GM19395 (cell line): ENCODE measurements at regions not wholly inside any gene's neighbourhood (a gene's known extent, or its start where the extent isn't known, plus 50 kb on each side); places are given as distances from the start of the nearest gene placed in this dataset.
"Not testable (repeated sequence)": the region's sequence is repeated elsewhere in the genome, so short reads cannot be mapped to it uniquely, and the experiment has no call there.

Experiments
- ATAC-seq: cut with Tn5 transposase; IDR thresholded peaks from one replicate; pipeline ENCODE4 v1.9.1; 2021; ENCODE audit warnings: mild to moderate bottlenecking, moderate library complexity; ENCODE audit not compliant: unreplicated experiment

DNA sequence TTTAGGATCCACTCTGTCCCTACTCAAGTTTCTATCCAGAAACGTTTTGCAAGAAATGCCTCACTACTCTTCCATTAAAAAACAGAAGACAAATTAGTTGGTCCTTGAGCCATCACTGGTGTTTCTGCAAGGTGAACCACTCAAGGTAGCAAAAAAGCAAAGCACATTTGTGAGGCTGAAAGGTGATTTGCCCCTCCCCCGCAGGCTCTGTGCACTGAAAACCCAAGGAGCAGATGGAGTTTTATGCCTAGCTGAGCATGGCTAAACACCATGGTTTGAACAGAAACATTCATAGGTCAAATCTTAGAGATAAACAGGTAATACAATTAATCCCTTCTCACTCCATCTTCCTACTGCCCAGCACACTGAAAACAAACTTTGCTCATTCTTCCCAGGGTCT is 538.2 kb upstream of the CDH5 start:
- no peak for ATAC-seq

DNA sequence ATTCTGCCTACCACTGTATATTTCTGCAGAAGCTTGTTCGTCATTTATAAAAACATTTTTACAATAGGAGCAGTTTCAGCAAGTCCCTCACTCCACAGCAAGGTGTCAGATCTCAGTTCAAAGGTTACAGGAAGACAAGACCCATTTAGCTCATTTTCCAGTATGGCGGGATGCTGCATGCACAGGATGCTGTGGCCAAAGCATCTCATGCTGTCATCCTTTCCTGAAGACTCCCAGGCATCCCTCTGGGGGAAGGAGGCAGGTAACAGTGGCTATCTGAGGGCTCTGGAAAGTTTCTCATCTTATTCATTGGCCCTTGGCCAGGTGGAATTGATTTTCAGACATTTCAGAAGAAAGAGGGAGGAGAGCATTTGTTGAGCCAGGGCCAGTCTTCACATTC is 539.3 kb upstream of the CDH5 start:
- ATAC-seq: no peak

DNA sequence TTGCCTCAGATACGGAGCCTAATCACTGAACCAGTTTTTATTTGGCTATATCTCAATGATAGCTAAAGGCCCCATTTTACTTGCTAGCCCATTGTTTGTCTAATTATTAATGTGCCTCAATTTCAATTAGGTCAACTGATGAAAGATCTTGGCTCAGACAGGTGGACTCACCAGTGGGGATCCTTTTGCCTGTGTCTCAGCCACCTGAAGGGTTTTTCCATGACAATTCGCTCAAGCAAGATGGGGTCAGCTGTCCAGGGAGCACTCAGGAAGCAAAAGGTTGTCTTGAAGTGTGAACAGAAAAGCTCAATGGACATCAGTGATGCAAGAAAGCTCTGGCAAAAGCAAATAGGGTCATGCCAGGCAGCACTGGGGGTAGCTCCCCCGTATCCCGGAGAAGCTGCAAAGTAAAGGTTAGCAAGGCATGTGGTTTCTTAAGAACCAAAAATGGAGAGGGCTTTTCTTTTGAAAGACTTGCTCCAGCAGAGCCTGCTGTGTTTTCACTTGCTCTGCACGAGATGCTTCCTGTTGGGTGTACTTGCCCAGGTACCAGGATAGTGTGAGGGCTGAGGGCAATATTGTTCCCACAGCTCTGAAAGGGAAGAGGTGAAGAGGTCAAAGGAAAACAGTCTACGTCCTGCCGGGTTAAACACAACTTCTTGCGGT is 541.2 kb upstream of the CDH5 start:
- no peak for ATAC-seq

DNA sequence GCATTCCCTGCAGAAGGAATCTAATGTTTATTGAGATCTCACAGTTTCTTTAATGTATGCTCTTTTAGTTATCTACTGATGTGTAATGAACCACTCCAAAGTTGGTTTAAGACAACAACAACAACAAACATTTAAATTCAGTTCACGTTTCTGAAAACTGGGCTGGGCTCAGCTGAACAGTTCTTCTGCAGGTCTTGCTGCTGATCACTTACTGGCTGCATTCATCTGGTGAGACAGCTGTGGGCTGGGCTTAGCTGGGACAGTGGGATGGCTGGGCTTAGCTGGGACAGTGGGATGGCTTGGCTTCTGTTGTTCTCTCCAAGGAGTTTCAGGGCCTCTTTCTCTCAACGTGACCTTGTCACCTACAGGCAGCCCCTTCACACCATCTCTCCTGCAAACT is 544.3 kb upstream of the CDH5 start:
- ATAC-seq: no peak

DNA sequence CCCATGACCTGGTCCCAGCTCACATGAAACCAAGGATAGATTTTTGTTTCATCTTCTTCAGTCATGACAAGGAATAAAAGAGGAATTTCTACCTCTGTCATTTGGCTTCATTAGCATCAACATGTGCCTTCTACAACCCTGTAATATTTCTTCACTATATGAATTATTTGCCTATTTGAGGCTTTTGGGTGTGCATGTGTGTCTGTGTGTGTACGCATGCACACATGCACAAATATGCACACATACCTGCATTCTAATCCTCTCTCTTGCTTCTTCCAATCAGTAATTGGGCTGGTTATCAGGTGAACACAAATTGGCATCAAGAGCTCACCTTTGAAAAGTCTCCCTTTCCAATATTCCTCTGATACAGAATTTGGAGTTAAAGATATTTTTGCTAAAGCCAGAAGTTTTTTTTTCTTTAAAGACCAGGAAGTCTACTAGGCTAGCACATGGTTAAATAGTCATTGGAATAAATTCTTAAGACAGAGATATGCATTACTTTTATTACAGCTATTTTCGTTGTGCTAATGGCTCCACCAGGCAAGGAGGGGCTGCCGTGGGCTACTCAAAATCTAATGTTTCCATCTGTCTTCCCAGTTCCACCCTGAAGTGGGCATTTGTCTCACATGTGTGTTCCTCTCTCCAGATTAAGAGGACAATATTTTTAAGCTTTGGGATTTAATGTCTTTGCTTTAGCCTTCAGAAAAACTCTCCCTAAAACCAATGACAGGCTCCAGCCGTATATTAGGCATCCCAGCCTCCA is 547.2 kb upstream of the CDH5 start:
- no peak for ATAC-seq

DNA sequence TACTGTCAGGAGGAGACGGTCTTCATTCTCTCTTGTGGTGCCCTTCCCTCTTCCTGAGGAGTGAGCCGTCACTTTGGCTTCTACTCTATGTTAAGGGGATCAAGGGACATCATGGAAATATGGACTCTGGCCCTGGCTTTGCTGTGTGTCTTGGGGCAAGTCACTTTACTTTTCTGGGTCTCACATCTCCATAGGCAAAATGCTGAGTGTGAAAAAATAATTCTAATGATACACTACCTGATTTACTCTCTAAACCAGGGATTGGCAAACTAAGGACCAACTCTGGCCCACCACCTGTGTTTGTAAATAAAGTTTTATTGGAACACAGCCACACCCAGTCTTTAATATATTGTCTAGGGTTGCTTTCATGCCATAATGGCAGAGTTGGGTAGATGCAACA is 548.7 kb upstream of the CDH5 start:
- no peak for ATAC-seq

DNA sequence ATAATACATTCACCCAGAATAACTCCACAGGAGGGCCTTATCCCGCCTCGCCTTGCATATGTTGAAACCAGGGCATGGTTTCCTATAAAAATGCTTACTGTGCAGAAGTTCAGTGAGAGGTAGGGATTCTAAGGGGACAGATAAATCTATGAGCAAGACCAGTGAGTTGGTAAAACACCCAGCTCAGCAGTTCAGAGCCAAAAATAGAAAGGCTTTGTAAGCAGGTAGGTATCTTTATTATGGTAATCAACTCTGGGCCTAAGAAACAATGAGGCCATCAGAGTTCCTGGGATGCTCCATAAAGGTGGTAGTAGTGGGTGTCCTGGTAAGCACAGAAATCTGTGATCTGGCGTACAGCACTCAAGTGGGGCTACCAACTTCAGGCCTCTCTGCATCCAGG is 549.4 kb upstream of the CDH5 start:
- no peak for ATAC-seq

DNA sequence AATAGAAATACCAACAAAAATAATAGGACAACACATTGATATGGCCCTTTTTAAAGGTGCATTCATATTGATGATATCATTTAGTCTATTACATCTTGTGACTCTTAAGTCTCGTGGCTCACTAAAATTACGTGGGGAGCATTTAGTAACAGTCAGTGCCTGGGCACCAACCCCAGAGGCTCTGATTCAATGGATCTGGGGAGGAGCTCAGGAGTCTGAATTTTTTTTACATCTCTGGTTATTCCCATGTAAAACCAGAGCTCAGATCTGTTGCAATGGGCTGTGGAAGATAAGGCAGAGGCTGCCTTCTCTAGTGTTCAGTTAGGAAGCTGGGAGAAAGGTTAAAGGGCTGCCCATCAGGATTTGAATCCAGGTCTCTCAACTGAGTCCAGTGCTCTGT is 549.9 kb upstream of the CDH5 start:
- ATAC-seq: no peak

DNA sequence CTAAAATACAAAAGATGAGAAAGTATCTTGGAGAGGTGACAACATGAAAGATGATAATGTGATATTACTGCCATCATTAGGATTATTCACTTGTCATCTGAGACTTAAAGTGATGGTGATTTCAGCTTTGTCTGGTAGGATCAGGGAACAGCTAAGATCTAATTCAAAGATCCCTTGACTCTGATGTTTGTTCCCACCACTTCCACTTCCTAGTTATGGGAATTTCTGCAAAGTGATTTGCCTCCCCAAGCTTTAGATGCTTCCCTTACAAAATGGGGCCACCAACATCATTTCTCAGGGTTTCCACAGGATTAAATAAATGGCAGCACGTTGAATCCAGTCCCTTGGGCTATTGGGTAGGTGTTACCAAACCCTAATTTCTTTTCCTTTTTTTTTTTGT is 550.8 kb upstream of the CDH5 start:
- ATAC-seq: no peak

DNA sequence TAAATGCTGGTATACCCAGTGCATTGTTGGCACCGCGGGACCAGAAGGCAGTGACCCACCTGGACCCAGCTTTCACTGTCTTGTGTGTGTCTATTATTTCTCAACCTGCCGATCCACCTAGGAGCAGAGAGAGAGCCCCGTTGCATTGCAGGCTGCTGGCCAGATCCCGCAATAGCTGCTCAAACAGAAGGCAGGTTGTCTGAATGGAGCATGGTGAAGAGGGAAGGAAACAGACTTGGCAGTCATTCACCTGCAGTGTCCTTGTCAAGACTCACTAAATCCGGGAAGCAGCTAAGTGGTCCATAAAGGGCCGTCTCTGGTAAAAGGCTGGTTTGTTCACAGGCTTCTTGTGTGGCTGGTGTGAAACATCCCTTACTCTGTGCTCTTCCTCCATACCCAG is 552.6 kb upstream of the CDH5 start:
- not testable (repeated sequence) for ATAC-seq

DNA sequence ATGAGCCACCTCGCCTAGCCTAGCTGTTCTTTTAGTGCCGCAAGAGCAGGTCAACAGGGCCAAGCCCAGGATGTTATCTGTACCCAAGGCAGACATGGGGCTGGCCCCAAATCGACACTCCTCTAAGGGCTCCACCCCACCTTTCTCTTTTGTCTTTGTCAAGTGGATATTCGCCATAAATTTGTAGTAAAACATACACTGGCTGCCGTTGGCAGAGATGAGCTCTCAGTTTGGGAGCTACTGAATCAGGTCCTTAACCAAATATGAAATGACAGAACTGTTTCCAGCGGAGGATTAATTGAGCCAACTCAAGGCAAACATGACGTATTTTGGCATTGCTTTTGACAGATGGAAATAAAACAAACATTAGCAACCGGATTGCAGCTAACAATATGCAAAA is 556.9 kb upstream of the CDH5 start:
- no peak for ATAC-seq

DNA sequence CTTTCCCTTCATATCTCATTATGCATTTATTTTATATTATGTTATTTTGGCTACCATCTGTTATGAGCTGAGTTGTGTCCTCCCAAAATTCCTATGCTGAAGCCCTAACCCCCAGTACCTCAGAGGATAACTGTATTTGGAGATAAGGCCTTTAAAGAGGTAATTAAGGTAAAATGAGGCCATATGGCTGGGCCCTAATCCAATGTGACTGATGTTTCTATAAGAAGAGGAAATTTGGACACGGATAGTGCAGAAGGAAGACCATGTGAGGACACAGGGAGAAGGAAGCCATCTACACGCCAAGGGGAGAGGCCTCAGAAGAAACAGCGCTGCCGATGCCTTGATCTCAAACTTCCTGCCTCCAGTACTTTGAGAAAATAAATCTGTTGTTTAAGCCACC is 557.7 kb upstream of the CDH5 start:
- ATAC-seq: no peak

DNA sequence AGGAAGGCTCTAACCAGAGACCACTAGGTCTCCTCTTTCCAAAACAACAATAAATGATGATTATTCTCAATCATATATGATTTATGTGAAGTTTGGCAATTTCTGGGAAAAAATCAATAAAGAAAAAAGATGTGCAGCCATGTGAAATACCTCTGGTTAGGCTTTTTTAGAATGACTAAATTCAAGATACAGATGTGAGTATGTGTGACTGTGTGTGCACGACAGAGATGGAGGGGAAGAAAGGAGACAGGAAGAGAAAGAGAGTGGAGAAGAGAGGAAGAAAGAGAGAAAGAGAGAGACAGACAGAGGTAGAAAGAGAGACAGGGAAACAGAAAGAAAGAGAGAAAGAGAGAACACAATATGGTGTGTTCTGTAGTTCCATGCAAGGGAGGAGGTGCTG is 558.6 kb upstream of the CDH5 start:
- ATAC-seq: no peak

DNA sequence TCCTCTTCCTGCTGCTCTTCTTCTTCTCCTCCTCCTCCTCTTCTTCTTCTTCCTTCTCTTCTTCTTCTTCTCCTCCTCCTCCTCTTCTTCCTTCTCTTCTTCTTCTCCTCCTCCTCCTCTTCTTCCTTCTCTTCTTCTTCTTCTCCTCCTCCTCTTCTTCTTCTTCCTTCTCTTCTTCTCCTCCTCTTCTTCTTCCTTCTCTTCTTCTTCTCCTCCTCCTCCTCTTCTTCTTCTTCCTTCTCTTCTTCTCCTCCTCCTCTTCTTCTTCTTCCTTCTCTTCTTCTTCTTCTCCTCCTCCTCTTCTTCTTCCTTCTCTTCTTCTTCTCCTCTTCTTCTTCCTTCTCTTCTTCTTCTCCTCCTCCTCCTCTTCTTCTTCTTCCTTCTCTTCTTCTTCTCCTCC is 560.8 kb upstream of the CDH5 start:
- not testable (repeated sequence) for ATAC-seq

DNA sequence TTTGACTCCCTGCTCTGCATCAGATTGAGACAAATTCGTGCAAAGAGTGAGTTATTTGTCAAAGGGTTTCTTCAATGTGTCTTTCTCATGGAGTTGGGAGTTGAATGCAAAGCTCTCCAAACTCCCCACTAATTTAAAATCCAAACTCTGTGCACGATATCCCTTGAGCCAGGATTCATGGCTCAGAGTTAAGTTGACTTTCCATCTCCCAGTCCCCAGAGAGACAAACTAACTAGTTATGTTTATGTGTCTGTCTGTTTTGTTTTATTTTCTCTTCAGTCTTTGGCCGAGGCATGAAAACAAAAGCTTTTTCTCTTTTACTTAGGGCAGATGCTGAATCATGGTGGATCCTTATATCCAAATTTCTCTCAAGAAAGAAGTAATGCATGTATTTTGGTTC is 570.0 kb upstream of the CDH5 start:
- no peak for ATAC-seq

DNA sequence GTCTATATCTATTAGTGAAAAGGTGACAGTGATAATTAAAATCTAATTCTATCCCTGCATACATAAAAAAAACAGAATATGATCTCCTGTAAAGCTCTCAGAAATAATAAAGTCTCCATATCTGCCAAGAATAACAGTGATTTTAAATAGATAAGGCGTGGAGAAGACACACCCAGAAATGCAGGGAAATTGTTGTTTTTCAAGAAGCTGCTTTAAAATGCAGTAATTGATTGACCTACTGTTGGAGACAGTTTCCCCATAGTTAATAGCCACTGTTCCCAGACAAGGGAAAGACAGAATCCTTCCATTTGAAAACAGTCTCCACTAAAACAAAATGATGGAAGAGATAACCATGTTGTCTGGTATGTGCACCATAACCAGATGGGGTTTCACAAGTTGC is 571.5 kb upstream of the CDH5 start:
- ATAC-seq: no peak

DNA sequence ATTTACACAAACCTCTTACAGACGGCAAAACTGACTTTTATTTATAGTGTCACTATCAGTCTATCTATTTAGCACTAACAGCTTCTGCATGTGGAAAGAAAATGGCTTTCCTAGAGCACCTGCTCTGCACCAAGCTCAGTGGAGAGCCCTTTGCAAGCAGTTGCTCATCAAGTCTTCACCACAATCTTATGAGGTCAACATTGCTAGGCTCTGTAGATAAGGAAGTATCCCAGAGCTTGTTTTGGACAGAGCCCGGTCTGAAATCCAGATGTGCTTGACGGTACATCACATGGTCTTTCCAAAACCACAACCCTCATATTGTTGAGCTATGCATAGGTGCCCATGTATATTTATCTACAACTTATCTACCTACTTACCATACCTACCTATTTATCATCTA is 572.7 kb upstream of the CDH5 start:
- ATAC-seq: no peak

DNA sequence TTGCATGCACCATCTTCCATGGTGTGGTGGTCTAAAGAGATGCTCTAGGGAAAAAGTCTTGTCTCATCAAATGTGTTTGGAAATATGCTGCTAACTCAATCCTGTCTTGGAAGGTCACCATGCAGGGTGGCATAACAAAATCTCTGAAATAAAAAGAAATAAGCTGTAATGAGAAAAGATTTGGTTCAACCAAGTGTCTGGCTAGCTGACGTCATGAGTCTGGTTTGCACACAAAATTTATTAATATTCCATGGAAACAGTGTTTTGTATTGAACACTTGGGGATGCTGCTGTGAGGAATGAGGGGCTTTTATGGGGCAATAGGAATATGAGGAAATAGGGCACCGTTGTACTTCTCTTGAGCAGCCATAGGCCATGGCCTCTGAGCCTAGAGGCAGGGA is 575.7 kb upstream of the CDH5 start:
- no peak for ATAC-seq

DNA sequence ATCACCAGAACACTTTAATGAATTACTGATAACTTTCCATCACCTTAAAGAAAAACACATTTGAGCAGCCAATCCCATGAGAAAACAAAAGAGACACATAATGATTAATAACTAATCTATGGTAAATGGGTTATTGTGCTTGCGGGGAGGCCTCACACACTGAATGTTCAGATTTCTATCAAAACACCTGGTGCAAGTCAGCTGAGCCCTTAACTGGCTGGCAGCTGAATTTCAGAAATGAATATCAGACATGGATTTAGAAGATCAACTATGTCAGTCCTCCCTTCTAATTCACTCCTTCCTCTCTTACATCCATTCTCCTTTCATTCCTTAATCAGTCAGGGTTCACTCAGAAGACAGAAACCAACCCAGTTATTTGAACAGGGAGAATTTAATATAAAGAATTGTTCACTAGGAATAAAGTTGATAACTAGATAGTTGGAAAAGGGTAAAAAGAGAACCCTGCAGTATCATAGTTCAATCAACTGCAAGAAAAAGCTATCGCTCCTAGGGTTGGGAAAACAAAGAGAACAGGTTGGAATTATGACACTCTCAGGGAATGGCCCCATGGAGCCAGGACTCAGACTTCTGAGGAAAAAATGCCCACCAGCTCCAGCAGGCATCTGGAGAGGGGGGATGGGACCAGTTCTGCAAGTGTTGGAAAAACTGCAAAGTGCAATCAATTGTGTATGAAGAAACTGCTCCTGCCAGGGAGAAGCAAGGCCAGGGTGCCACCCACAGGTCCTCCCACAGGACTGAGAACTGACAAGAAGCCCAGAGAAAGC is 577.1 kb upstream of the CDH5 start:
- no peak for ATAC-seq

DNA sequence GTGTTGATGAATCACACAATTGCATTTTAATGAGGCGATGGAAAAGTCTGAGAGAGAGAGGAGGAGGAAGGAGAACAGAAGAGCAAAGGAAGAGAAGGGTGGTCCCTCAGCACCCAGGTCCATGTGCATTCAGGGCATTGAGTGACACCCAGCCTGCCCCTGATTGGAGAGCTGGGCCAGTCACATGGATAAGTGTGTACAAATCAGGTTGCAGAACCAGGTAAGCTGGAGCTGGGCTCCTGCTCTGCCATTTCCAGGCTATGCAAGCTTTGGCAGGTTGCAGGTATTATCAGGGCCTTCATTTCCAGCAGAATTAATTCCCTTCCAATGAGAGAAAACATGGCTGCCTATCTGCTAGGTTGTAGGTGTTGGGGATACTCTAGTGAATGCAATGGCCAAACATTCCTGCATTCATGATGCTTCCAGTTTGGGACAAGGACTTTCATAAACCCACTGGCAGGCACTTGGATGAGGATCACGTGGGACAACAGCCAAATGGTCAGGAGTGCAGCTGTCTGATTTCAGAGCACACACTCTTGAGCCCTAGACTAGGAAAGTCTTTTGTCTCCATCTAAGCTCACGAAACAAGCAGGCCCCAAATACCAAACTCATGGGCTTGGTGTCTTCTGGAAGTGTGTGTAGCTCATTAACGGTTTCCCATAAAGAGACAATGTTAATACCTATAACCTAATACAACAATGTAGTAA is 577.9 kb upstream of the CDH5 start:
- ATAC-seq: no peak

DNA sequence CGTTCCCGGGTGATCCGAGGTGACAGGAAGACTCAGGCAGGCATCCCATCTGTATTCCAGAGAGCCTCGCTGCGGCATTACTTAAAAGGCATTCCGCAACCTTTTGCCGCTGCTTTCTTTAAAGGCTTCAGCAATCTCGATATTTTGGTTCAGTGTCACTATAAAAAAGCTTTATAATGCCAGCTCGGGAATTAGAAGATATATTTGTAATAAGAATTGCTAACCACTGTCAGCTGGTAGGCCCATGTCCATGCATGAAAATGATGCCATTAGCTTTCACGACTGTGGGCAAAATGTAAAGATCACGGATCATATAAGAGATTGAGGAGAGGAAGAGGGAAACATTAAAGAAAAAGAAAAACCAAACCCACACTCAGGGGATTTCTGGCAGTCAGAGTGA is 578.6 kb upstream of the CDH5 start:
- no peak for ATAC-seq
